Fibroblast of skin of right quadriceps (primary cell): ENCODE measurements at regions not wholly inside any gene's neighbourhood (a gene's known extent, or its start where the extent isn't known, plus 50 kb on each side); places are given as distances from the start of the nearest gene placed in this dataset.

Source experiments
- DNase-seq: peaks from one replicate; pipeline ENCODE4 v3.0.0-alpha.2; 2013

DNA sequence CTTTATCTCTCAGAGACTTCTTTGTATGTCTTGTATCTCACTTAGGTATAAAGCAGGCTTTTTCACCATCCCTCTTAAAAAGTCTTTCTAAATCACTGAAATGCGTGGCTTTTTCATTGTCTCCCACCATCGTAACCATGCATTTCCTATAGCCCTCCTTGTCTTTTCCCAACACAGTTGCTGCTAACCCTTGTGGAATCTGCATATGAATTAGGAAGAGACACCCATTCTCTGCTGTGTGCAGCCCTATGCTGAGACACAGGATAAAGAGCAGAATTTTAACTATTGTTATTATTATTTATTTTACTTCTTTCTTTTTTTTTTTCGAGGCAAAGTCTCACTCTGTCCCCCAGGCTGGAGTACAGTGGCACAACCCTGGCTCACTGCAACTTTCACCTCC is 804.3 kb upstream of the COBL start:
- DNase-seq = no peak

DNA sequence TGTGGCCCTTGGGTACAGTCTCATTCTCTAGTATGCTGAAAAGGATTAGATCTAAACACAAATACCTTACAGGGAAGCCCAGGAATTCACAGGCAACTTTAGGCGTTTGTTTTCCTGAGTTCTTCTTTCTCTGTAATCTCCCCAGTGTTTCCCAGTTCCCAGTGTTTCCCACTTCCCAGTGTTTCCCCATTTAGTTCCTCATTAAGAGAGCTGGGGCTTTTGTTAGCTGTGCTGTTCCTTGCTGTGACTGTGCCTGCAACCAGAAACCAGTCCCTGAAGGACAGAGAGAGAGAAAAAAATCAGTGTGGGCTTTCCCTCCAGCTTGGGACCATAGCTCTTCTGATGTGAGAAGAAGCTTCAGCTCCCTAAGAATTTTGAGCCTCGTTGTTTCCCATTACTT is 802.9 kb upstream of the COBL start:
- DNase-seq = no peak

DNA sequence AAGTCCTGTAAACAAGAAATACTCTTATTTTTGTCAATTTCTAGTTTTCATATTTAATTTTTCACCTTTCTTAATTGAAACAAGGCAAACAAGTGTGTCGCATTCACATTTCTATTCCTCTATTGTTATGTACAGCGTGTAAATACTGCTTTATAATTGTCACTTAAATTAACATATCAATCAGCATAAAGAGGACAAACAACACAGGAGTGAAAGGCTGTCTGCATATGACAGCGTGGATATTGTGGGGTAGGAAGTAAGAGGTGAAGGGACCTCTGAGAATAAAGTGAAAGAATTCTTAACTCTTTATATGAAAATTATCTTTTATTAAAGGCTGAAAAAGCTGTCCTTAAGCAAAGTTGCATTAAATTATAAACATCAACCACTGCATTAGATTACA is 797.9 kb upstream of the COBL start:
- DNase-seq = no peak

DNA sequence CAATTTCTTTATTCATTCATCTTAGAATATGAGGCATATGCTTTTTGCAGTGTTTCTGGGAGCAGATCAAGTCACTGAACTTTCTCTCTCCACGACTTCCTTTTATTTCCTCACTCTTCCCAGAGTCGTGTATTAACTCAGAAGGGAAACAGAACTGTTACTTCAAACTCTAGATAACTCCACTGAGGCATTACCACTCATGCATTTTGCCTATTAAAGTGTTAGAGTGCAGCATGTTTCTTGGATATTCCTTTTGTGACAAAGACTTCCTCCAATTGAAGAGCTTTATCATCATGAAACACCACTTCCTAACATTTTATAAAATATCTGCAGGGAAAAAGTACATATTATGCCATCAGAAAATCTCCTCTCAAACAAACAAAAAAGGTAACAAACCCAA is 797.4 kb upstream of the COBL start:
- no peak for DNase-seq

DNA sequence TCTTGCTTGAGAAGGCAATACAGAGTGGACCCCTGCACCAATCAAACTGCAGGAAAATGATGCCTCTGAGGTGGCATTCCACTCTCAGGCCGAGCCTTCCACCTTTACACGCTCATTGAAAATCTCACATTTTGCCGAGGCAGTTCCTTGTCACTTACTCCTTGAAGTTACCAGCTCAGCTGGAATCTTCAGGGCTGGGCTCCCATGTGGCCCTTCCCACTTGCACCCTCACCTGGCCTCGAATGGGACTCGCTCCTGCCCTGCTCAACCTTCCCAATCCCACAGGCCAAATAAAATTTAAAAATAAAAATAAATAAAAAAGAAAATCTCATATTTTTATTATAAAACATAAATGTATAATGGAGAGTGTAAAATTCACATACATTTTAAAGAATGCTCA is 790.7 kb upstream of the COBL start:
- no peak for DNase-seq

DNA sequence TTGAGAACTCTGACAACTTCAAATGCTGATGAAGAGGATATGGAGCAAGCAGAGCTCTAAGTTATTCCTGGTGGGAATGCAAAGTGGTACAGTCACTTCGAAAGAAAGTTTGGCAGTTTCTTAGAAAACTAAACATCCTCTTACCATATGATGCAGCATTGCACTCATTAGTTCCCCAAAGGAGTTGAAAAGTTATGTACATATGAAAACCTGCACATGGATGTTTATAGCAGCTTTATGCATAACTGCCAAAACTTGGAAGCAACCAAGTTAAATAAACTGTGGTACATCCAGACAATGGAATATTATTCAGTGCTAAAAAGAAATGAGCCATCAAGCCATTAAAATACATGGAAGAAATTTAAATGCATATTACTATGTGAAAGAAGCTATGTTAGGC is 779.3 kb upstream of the COBL start:
- no peak for DNase-seq

DNA sequence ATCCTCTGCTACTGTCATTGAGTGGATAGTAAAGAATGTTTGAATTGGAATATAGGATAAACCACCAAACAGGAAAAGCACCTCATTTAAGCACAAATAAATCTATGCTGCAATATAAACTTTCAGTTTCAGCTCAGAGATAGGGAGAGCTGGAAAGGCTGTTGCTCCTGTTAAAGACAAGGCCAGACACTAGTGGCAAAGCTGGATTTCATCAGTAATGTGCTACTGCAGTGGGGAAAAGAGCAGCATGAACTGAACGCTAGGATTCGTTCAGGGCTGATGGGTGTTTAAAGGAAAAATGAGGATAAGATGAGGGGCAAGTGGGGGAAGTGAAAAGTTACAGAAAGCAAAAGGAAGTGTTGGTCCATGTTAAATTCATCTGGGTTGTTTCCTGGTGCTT is 775.4 kb upstream of the COBL start:
- no peak for DNase-seq

DNA sequence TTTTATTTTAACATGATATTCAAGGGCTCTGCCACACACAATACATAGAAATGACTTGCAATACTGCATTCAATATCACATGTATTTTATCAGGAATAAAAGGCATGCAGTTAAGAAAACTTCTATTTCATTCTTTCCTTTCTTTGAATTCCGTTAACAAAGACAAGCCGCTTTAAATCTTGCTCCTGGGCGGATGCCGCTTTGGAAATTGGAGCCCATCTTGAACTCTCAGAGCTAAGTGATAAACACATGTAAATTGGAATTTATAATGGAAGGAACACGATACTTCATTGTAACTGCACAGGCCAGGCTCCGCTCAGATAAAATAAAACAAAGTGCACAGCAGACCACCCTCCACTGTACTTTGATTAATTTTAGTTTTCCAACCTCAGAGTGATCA is 774.5 kb upstream of the COBL start:
- no peak for DNase-seq

DNA sequence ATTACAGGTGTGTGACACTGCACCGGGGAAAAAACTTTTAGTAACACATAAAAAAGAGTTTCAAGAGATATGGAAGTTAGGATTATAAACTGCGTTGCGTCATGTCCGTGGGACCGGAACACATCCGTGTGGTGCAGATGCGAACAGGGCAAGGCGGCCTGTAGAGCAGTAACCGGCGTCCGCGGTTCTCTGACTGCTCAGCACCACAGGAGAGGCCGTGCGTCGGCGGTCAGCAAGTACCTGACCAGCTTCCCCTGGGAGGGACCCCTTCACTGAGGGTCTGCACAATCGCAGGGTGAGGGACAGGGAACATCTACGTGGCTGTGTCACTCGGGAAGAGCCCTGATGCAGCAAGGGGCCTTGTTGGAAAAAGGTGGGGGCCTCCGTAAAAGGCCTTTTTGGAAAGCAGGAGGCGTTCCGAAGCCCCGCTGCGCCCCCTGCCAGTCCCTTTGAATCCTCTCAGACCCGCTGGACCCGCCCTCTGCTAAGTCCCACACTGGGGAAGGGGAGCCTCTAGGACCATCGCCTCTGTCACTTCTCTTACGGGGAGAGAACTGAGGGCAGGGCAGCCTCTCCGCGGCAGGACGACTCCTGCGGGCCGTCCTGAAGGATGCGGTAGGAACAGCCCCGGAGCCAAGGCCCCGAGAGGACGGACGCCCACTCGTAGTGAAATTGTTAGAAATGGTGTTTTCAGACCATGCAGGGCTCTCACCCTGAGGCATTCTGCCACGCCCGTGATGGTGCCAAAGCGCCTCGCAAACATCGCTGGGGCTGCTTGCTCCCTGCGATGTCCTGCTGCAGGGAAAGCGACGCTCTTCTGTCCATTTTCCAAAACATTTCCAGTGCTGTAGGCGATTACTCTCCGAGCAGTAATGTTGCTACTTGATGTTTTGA is 771.6 kb upstream of the COBL start:
- DNase-seq = no peak

DNA sequence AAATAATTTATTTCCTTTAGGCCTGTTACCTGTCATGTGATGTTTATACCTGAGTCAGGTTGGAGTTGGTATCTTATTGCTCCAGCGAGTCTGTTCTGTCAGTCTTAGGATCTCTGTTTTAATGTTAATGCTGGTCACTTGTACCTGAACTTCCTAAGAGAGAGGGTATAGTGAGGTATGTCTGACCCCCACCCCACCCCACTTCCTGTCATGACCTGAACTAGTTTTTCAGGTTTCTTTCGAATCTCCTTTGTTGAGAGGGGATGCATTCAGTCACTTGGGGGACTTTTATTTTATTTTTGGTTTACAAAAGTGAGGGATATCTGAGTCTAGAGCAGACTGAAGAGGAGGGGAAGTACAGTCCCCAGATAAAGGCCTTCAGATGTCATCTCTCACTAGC is 769.0 kb upstream of the COBL start:
- DNase-seq = no peak

DNA sequence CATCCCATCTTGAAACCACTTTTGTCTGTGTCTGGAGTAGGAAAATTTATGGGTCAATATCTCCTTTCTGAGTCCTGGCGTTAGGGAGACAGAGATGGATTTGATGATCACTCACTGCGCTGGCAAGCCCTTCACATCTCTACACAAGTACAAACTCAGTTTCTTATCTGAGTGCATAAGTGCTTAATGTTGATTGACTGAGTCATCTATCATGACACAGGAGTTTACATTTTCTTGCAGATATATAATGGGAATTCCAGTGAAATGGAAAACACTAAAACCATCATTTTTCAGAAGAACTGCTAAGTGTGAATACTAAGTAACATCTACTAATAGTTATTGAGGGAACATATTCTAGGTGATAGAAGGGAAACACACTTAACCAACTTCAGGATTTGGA is 763.9 kb upstream of the COBL start:
- no peak for DNase-seq

DNA sequence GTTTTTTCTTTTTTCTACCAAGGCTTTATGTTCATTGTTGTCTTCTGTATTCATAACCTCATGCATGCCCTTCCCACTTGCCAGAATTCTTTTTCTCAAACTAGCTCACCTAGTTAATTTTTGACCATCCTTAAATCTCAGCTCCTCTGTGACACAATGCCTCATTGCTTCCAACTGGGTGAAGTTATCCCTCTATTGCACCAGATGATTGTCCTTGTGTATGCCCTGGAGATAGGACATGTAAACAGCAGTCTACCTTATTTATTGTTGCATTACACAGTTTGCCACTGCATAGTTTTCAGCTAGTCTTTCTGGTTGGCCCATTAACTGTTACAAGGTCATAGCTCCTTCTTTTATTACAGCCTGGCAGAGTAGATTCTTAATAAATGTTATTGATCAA is 763.1 kb upstream of the COBL start:
- DNase-seq = no peak

DNA sequence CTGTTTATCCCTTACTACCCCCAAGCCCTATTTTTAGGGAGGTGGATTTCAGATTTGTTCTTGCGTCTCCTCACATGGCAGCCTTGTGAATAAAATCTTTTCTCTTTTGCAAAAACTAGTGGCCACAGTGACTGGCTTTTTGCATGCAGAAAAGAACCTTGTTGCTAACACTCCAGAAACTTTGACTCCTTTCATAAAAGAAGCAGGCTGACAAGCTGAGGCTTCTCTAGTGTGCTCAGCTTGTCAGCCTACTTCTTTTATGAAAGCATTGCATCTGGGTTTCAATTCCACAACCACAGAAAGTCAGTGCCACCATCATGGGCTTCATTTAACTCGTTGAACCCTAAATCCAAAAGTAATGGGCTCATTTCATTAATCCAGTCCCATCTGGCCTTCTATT is 761.0 kb upstream of the COBL start:
- no peak for DNase-seq

DNA sequence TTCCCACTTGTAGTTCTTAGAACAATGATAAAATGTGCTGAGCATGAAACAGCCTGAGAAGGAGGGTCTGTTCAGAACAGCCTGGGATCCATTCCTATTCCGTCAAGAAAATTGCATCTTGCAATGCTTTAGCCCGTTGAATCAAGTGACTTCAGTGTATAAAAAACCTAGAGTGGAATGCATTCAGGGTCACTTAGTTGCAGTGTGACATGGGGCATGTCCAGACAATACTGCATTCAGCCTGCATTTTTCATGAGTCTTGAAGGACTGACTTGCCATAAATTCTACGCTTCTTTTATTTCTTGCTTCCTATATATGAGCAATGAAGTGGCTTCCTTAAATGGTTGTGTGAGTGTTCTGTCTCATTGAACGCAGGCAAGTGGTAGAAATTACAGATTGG is 758.3 kb upstream of the COBL start:
- DNase-seq = no peak

DNA sequence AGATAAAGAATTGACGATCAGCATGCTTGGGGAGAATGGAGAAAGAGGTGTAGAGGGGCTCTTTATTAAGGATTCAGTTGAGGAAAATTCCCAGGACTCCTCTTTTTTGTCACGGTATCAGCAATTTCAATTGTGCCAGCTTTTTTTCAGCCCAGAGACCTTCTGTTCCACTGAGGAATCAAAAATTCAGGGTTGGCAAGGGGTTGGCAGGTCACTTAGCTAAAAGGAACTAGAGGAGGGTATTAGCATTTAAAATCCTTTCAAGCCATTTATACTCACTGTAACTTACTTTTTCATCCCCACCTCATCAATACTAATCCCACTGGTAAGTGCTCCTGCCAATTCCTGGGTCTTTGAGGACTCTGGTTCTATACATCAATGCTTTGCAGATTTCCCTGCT is 757.5 kb upstream of the COBL start:
- DNase-seq = no peak

DNA sequence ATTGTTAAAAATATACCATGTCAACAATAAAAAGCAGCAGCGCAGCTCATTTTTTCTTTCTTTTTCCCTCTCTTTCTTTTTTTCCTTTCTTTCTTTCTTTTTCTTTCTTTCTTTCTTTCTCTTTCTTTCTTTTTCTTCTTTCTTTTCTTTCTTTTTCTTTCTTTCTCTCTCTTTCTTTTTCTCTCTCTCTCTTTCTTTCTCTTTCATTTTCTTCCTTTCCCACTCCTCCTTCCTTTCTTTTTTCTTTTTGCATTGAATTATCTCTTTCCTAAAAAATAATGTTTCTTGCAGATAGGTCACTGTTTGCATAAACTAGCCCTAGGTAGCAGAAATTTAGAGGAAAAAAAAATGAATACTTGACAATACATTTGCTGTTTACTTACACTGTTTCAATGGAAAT is 755.1 kb upstream of the COBL start:
- no peak for DNase-seq

DNA sequence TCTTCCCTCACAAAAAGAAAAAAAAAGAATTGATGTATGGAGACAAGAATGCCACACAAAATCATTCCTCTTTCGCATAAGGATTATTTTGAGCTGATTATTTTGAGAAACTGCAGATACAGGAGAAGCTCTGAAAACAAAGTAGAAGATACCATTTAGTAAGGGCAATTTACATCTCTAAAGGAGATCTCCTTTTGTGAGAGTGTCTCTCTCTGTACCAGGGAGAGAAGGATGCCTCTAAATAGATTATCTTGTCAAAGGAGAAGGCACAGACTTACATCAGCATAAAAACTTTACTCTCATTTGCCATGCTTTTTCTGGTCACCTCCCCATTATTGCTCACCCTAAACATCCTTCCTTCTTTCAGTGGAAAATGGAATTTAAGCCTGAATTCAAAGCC is 747.9 kb upstream of the COBL start:
- DNase-seq = no peak

DNA sequence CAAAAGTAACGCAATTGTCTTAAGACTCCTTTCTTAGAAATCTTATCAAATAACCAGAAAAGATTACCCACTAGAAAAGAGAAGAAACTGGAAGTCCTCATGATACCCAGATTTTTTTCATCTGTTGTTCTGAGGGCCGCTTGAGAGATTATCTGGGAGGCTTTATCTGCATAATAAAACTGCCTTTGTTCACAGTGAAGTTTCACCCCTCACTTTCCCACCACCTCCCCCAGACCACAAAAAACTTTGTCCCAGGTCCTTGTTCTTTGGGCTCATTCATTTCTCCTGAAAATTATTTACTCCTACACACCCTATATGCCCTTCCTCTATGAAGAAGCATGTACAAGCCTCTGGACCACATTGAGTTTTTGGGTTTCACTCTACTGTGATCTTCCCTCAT is 745.1 kb upstream of the COBL start:
- no peak for DNase-seq

DNA sequence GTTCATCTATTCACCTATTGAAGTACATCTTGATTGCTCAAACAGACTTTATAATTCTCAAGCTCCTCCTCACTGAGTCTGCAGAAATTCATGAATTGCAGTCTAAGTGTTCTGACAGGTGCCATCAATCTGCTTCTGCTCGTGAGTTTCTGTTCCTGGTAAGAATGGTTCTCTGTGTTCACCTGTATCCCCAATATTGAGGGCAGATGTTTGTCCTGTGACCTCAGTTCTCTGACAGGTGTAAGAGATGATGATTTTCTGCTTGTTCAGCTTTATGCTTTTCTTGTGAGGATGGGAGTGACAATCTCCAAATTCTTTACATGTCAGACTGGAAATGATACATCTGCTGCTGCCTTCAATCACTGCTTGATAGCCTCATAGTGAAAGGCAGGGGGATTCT is 736.9 kb upstream of the COBL start:
- no peak for DNase-seq

DNA sequence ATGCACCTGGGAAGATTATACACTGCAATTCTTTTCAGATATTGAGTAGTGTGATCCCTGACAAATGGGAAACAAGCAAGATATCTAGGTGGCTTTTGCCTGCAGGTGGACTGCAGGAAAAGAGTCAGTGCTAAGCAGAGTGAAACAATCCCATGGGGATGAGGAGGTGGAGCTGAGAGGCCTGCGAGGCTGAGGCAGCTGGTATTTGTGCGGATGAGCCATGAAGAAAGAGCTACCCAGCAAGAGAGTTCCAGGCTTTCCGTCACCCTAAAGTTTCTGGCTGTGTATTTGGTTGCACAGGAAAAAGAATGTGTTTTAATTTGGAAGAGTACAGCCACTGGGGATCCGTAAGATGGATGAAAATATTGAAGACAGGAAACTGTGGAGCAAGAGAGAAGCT is 714.1 kb upstream of the COBL start:
- no peak for DNase-seq

DNA sequence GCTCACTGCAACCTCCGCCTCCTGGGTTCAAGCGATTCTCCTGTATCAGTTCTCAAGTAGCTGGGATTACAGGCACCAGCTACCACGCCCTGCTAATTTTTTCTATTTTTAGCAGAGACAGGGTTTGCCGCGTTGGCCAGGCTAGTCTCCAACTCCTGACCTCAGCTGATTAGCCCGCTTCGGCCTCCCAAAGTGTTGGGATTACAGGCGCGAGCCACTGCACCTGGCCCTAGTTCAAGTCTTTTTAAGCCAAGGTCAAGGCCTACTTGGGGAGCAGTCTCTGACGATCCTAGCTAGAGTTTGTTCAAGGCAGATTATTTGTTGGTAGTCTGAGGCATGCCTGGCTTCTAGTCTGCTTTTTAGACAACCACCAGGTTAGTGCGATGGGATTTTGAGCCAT is 709.5 kb upstream of the COBL start:
- DNase-seq = no peak

DNA sequence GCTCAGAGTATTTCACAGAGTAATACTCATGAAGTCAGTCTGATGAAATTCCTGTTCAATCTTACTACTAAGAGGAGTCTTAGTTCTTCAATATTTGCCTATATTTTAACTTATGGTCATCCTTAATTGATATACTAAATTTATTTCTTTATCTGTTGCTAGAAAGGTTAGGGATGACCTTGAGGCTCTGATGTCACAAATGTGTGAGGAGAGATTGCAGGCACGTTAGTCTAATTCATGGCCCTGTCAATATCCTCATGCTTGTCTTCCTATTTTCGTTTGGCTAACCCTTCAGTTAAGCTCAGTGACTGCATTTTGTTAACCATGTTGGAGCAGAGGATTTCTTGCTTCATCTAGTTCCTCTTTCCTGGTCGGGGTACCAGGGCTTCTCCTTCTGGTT is 704.7 kb upstream of the COBL start:
- DNase-seq = no peak

DNA sequence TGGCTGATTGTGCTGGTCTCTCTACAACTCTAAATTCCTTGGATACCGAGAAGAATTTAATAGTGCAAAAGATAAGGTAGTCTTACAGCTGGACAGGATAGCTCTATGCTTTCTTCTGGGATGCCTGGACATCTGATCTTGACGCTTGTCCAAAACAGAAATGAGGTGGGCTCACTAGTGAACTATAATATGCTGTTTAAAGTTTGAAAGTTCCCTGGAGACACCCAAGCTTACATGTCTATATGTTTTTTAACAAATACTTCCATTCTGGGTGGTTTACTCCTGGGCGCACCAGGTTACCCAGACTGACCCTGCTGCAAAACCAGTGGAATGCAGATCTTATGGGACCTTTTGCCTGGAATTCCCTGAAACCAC is 702.1 kb upstream of the COBL start:
- DNase-seq = no peak

DNA sequence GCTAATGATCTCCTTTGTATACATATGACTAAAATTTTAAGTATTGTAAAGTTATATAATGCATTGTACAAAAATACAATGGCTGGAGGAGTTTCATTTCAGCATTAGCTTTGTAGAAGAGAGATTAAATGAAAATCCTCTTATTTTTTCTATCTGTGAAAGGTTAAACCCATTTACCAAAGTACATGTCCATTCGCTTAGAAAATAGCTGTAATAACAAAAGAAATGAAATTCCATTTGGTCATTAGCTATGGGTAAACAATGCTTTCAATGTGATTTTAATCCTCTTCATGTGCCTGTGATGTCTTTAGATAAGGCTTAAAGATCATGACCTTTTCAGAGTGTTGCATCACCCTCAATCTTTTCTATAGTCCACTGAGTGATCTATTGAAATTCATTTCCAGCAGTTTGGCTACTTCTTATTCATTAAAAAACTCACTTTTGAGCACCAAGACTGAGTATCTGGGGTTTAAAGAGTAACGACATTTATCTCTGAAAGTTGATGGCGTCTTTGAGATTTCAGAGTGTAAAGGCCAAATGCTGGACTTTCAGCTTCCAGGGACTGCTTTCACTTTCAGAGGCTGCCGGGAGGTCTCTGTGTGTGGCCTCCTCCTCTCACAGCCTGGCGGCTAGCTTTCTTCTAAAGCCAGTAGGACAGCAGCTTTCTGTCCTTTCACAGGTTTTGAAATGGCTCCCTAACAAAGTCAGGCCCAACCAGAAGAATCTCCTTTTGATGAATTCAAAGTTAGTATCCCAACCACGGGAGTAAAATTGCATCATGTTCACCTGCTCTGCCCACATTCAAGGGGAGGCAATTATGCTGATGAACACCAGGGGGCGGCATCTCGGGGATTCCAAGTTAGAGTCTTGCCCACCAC is 701.4 kb upstream of the COBL start:
- no peak for DNase-seq

DNA sequence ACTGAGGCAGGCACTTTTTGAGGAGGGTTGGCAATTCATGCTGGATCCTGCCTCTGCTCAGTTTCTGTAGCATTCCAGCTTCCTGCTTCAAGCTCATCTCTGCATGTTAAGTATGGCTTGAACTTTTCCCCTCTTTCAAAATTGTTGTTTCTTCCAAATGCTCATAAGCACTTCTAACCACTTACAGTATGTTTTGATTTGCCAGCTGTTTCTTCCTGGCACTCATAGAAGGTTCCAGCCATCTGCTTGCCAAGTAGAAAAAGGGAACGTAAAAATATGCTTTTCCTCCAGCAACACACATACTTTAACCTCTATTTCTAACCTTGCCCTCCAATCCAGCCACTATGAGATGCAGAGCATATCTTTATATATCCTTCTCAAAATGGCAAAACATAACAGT is 692.6 kb upstream of the COBL start:
- no peak for DNase-seq
